Stimulated activated CD8-positive, alpha-beta memory T cell treated with anti-CD3 and anti-CD28 coated beads, Interleukin-15, amount 100 ng/mL, for 1 hour (primary cell): ENCODE measurements at regions not wholly inside any gene's neighbourhood (a gene's known extent, or its start where the extent isn't known, plus 50 kb on each side); places are given as distances from the start of the nearest gene placed in this dataset.
"Not testable (repeated sequence)": the region's sequence is repeated elsewhere in the genome, so short reads cannot be mapped to it uniquely, and the experiment has no call there.

Experiments
- DNase-seq: peaks from one replicate; pipeline ENCODE4 v3.0.0-alpha.2; 2020; ENCODE audit warnings: low read depth

- DNase-seq = no peak
Observed at GRCh38 chr15:46960581-46960980, 756.7 kb upstream of the SEMA6D start.

DNA sequence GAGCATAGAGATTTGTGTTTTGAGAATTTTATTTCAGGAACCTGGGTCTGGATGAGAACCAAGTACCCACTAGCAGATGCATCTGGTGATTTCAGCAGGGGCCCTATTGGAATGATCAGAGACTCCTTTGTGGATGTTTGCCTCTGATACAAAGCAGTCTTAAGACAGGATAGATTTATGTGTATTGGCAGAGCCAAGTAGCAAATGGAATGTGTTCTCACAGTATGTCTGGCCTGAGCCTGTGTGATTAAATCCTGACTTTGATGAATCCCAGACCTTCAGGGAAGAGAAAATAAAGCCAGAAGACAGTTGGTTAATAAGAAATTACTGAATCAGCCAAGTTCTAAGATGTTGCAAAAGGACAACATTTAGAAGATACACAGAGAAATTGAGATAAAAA, 755.5 kb upstream of the SEMA6D start:
- no peak for DNase-seq

DNA sequence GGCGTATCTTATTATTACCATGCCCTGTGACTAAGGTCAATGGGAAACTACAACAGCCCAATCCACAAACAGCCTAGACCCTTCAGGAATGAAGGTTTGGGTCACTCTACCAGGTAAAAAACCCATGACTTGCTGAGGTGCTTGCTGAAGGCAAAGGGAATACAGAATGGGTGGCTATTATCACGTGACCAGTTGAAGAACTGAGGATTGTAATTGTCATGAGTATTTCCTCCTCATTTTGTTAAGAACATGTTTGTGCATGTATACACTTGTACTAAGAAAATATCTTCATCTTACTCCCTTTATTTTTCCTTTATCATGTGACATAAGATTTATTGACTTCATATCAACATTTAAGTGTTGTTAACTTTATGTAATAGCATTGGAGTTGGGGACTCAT, 729.2 kb upstream of the SEMA6D start:
- DNase-seq = not testable (repeated sequence)

DNA sequence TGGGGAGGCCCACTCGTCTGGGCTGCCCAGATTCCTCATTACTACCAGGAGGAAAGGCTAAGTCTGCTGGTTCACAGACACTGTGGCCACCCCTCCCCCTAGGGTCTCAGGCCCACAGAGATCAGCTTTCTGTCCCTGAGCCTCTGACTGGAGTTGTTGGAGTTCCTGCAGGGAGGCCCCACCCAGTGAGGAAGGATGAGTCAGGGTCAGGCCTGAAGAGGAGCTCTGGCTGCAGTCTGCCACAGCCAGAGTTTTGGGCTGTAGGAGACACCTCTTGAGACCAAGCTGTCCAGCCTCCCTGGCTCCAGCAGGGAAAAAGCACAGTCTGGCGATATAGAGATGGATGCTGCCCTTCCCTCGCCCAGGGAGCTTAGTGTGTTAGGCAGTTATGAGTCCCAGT, 720.9 kb upstream of the SEMA6D start:
- no peak for DNase-seq

DNA sequence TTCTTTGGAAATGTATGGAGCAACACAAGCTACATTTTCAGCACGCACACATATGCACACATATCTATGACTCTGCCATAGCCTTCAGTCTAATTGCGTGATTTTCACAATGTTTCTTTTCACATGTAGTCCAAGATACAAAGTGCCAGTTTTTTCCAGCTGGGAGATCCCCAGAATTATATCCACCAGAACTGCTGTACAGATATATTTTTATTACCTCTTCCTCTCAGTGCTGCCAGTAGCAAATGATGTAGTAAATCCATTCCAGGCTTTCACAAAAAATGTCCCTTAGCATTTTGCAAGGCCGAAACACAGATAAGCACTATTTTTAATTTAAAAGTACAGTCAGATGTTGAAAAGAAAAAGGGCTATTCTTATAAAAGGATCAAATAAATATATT, 719.8 kb upstream of the SEMA6D start:
- DNase-seq = no peak

DNA sequence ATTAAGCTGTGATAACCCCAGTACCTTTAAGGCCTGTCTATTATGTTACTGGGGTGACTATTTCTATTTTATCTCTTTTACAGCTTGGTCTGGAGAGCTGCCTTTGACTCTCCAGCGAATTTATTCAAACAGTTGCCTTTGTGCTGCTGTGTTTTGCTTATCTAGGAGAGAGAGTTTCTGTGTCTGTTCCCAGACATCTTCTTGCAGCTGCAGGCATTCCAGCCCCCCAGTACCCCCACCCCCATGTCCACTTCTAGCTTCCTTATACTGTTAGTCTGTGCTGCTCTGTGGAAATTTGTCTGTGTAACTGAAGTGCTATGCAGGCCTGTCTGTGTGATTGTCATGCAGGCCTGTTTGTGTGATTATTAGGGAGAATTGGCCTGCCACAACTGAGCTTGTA, 713.7 kb upstream of the SEMA6D start:
- no peak for DNase-seq

GRCh38 chr15:47013446-47013845, 703.9 kb upstream of the SEMA6D start:
- no peak for DNase-seq

DNA sequence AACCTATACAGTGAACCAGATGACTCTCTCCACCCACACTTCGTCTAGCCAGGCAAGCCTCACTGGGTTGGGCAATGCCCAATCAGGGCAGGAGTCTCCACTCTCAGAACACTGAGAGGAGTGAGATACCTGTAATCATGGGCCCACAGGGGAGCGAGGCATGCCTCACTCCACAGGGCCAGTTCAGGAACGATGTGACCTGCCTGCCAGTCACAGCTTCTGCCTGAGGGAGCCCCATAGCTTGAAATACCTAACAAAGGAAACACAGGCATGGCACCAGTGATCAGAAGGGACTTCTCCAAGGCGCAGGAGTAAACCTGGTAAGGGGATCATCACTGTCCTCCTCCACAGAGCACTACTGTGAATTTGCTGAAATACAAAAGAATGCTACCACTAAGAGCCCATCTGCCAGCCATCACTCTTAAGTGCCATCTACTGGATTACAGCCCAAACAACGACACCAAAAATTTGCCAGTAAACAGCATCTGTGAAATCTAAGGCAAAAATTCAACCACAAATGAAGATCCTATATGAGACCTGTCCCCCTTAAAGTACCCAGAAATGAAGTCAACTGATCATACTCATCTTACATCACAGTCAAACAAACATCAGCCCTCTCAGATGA, 689.9 kb upstream of the SEMA6D start:
- DNase-seq = no peak

- no peak for DNase-seq
Observed at GRCh38 chr15:47035475-47036406, 681.6 kb upstream of the SEMA6D start.

GRCh38 chr15:47037003-47037402, 680.3 kb upstream of the SEMA6D start:
- DNase-seq = no peak

- no peak for DNase-seq
Observed at GRCh38 chr15:47039225-47039624, 678.1 kb upstream of the SEMA6D start.

GRCh38 chr15:47041301-47041700, 676.0 kb upstream of the SEMA6D start:
- no peak for DNase-seq

GRCh38 chr15:47047981-47048380, 669.3 kb upstream of the SEMA6D start:
- DNase-seq = not testable (repeated sequence)

GRCh38 chr15:47066392-47066791, 650.9 kb upstream of the SEMA6D start:
- DNase-seq = no peak

- DNase-seq = not testable (repeated sequence)
Observed at GRCh38 chr15:47077846-47078245, 639.5 kb upstream of the SEMA6D start.

GRCh38 chr15:47095833-47096232, 621.5 kb upstream of the SEMA6D start:
- no peak for DNase-seq

DNA sequence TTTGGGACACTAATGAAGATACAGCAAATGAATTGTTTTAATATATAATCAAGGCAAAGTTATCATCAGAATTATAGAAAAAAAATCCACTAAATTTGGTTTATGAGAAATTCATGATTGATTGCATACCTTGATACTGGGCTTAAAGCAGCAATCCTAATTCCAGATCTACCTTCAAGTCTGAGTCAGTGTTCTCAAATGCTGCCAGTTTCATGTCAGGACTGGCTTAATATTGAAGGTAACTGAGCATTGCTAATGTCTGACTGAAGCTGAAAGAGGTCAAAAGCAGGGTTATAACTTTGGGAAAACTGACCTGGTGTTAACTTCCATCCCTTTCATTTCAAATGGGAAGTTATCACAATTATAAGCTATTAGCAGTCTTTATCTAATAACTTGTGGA, 618.8 kb upstream of the SEMA6D start:
- not testable (repeated sequence) for DNase-seq

- not testable (repeated sequence) for DNase-seq
Observed at GRCh38 chr15:47099801-47100200, 617.5 kb upstream of the SEMA6D start.

GRCh38 chr15:47108800-47109199, 608.5 kb upstream of the SEMA6D start:
- DNase-seq = not testable (repeated sequence)

- no peak for DNase-seq
Observed at GRCh38 chr15:47116698-47117097, 600.6 kb upstream of the SEMA6D start.

DNA sequence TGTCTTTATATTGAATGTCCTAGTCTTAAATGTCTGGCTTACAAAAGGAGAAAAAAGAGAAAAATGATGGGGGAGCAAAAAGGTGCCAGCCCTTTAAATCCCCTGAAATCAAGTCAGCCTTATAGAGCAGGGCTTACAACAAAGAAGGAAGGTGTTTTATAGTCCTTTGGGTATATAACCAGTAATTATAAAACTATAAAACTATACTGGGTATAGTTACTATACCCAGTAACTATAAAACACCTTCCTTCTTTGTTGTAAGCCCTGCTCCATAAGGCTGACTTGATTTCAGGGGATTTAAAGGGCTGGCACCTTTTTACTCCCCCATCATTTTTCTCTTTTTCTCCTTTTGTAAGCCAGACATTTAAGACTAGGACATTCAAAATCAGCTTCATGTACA, 598.0 kb upstream of the SEMA6D start:
- no peak for DNase-seq

DNA sequence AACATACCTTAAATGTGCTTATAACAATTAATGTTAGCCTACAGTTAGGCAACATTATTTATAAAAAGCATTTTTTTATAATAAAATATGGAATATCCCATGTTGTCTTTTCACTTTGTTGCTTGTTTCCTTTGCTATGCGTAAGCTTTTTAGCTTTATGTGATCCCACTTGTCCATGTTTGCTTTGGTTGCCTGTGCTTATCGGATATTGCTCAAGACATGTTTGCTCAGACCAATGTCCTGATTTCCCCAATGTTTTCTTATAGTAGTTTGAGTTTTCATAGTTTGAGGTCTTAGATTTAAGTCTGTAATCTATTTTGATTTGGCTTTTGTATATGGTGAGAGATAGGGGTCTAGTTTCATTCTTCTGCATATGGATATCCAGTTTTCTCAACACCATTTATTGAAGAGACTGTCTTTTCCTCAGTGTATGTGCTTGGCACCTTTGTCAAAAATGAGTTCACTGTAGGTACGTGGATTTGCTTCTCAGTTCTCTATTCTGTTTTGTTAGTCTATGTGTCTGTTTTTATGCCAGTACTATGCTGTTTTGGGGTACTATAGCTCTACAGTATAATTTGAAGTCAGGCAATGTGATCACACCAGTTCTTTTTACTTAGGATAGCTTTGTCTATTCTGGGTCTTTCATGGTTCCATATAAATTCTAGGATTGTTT, 592.7 kb upstream of the SEMA6D start:
- no peak for DNase-seq

DNA sequence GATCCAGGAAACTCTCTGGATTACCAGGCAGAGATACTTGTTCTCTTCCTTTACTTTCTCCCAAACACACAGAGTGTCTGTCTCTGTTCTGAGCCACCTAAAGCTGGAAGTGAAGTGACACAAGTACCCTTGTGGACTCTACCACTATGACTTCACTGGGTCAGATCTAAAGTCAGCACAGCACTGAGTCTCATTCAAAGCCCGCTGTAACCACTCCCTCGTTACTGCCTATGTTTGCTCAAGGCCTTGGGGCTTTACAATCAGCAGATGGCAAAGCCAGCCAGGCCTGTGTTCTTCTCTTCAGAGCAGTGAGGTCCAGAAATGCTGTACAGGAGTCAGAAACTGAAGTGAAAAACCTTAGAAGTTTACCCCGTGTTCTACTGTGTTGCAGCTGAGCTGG, 588.3 kb upstream of the SEMA6D start:
- DNase-seq = no peak
